CD4-positive, alpha-beta T cell treated with Interferon gamma for 1 hour (primary cell): ENCODE measurements at regions not wholly inside any gene's neighbourhood (a gene's known extent, or its start where the extent isn't known, plus 50 kb on each side); places are given as distances from the start of the nearest gene placed in this dataset.
A peak's percentile ranks its signal among the peaks of the same experiment; 100 is the strongest.
"Not testable (repeated sequence)": the region's sequence is repeated elsewhere in the genome, so short reads cannot be mapped to it uniquely, and the experiment has no call there.

ENCODE experiments used
- DNase-seq: peaks from one replicate; pipeline ENCODE4 v3.0.0-alpha.2; 2020

DNA sequence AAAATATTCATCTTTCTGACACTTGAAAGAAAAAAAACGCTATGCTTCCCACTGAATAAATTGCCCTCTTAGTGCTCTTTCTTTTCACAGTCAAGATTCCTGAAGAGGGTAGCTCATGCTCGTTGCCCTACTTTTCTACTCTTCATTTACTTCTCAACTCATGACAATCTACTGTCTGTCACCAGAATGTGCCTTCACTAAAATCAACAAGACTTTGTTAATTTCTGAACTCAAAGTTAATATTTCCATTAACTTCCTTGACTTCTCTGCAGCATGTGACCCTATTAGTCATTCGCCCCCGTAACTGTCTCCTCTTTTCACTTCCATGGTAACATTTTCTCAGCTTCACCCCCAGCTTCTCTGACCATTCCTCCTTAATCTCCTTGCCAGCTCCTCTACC is 98.9 kb upstream of the MAPRE2 start:
- DNase-seq = no peak

DNA sequence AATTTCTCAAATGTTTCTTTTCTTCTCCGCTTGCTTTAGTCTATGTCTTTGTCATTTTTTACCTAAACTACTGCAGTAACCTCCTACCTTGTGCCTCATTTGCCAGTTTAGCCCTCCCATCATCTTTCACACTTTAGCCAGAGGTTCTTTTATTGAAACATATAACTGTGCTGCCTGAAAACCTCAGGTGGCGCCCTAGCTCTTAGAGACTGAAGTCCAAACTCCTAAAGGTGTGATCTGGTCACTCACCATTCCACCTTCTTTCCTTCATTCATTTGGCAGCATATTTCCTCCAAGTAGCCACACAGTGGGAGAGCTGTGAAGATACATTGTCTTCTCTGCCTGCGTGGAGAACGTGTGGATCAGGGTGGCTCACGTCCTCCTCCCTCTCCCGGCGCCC is 98.2 kb upstream of the MAPRE2 start:
- DNase-seq = no peak

DNA sequence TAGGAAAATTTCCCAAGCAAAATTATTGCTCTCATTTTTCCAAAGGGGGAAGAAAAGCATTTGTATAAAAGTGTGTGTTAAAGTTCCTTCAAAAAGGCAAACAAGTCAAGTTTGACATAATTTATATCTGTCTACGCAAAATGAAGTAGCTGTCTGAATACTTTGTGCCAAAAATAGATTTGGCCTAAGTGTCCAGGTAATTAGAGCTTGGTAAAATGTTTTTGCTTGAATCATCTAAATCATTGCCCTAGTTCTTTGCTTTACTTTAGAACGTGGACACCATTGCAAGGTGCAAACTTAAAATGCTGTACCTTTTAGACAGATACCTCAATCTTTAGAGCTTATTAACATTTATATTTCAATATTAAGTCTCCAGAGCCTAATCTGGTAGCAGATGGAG is 97.6 kb upstream of the MAPRE2 start:
- no peak for DNase-seq

DNA sequence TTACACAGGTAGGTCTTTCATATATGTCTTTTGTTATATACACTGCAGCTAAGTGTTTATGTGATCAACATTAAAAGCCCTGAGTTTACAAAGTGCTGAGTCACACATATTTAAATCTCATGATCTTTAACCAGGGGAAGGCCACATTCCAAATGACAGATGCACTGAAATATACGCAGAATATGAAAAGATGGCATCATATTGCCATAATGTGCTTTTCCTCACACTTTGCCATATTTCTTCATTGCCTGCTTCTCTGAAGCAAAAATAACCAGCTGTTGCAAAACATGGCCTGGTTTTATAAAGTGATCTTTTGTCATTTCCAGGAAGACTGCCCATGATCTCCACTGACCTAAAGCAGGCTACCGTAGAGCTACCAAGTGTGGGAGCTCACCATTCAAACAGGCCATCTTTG is 93.5 kb upstream of the MAPRE2 start:
- DNase-seq = no peak

DNA sequence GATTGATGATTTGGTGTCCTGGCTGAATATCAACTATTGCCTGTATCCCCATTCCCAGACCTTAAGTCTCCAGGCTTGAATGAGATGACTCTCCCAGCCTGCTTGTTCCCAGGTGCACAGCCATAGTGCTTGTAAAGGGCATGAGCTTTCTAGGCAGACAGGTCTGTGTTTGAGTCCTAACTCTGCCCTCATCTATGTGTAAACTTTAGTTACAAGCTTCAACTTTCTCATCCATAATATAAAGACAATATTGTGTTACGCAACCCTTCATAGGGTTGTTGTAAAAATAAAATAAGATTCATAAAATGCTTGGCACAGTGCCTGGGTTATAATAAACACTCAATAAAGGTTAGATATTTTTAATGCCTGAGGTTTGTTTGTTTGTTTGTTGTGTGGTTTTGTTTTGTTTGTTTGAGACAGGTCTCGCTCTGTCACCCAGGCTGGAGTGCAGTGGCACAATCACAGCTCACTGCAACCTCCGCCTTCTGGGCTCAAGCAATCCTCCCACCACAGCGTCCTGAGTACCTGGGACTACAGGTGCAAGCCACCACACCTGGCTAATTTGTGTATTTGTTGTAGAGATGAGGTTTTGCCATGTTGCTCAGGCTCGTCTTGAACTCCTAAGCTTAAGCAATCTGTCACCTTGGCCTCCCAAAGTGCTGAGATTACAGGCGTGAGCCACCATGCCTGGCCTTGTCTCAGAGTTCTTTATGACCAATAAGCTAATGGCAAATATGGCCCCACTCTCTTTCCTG is 89.4 kb upstream of the MAPRE2 start:
- no peak for DNase-seq

DNA sequence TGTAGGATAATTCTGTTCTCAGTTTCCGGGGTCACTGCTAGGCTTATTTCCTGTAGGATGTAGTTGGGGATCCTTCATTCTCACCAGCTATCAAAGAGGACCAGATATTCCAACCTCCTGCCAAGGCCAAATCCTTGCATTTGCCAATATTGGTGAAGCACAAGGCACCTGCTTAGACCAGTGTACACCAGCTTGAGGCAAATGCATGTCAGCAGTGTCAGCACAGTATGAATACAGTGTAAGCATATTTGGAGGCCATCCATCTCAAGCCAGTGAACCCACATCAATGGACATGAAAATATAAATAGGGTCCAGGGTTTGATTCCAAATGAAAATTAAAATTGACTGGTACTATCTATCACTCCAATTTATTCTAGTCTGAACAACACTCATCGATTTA is 88.0 kb upstream of the MAPRE2 start:
- DNase-seq = no peak

DNA sequence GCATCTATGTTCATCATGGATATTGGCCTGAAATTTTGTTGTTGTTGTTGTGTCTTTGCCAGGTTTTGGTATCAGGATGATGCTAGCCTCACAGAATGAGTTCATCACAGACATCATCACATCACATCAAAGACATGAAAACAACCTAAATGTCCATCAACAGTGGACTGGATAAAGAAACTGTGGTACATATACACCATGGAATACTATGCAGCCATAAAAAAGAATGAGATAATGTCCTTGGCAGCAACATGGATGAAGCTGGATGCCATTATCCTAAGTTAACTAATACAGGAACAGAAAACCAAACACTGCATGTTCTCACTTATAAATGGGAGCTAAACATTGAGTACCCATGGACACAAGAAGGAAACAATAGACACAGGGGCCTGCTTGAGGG is 85.7 kb upstream of the MAPRE2 start:
- not testable (repeated sequence) for DNase-seq

DNA sequence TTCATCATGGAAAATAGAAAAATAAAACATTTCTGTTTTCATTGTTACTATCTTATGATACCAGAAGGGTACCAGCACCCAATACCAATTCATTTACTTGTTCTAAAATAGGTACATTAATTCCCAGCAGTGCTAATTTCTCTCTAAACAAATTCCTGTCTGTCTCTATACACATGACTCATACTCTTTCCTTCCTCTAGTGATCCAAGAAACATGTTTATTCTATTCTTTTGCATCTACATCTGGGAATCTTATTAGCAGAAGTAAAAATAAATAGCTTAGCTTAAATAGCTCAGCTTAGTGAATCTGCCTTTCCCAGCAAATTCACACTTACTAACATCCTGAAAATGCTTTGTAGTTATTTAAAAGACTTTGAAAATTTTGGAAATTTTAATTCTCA is 84.5 kb upstream of the MAPRE2 start:
- no peak for DNase-seq

DNA sequence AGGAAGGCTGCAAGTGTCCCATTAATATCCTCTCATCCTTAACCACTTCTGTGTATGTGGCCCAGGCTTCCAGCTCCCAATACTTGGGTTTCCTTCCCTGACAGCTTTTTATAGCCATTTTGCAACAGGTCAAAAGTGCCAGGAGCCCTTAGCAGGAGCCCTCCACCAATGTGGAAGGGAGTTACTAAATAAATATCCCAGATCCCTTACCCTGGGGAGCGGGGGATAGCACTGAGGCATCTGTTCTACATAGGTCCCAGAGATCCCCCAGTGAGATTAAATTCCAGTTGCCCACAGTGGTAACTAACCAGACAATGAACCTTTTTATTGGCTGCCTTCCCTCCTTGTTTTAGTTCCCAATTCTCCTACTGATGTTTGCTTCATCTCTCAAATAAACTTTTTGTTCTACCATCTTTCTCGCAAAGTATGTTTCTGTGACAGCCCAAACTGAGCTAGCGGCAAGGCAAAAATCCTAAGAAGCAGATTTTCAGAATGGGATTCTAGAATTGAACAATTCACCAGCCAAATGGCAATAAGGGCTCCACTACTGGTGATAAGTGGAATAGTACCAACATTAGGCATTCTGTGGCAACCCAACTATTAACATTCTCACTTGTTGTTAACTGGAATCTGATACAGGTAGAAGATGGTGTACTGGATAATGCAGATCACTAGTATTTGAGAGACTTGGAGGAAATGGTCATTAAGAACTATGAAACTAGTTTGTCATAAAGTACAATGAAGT is 83.9 kb upstream of the MAPRE2 start:
- no peak for DNase-seq

DNA sequence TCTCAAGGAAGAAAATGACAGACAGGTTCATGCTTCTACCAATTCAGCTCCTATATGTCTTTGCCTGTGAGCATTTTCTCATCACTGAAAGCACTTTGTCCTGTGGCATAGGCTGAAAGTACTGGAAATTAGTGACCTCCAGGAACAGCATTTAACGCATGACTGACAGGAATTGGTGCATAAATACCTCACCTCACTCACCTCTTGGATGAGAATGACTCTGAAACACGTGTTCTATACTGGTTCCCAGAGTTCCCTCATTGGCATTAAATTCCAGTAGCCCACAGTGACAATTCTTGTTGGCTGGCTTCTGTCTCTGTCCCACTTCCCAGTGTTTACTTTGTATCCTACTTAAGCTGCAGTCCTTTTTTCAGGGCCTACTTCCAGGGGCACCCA is 83.4 kb upstream of the MAPRE2 start:
- no peak for DNase-seq

DNA sequence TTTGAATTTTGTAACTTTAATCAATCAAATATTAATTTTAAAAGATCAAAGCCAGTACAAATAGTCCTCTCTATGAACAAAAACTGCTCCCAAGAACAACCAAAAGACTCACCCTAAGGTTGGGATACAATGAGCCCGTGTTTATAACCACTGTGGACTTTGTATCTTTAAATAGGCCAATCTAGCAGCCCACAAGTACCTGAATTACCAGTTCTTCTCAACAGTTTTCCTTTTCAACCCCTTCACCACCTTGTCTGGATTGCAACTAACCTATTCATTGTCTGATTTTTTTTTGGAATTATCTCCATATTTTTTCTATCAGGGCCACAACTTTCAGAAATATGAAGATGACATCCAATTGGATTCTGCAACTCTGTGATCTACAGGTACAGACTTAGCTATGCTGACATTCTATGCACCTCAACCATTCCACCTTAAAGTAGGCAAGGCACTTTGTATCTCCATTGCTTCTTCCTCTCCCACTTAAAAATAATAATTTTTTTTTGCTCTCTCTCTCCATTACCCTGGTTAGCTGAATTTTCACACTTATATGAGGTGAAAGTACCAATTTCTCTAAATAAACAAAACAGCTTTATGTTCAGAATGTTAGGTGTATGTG is 81.9 kb upstream of the MAPRE2 start:
- no peak for DNase-seq

DNA sequence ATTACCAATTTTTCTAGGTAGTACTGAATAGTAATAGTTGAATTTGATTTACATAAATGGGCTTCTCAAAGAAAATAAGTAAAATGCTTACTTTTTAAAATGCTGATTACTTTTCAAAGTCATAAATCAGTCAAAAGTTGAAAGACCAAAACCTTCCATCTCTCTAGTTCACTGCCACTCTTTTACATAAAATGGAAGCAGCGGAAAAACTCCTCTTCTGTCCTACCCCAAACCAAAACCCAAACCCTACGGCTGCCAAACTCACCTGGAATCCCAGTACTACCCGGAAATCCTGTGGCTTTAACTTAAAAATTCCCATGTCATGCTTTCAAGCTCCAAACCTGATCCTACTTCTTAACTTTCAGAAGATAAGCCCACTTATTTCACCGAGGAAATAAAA is 81.2 kb upstream of the MAPRE2 start:
- DNase-seq = no peak

DNA sequence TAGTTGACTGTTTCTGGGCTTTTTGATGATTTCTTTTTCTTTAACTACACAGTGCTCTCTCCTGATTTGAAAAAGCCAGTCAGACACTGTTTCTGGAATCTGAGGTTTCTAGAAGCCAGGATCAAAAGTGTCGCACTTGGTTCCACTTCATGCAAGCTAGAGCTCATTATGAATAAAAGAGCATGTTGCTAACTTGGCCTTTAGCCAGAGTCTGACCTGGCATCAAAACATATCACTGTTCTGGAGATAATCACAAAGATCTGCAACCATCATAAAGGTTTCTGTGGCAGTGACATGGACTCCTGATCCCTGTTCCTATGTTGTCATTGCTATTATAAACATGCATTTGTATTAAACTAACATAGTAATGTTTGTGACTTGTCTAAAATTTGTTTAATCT is 76.1 kb upstream of the MAPRE2 start:
- DNase-seq = no peak

DNA sequence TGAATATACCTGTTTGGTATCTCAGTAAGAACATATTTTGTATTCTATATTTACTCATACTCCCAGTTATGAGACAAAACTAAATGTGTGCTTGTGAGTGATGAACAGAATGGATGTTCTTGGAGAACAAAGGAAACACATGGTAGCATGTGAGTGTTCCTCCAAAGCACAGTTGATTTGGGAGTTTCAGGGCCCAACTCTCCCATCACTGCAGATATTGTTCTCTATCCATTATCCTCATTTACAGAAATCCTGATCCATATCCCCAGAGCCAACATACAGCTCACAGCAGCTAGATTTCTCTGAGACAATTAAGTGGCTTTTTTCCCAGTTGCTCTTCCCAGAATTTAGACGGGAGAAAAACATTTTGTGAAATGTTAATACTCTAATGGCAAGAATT is 75.6 kb upstream of the MAPRE2 start:
- no peak for DNase-seq

DNA sequence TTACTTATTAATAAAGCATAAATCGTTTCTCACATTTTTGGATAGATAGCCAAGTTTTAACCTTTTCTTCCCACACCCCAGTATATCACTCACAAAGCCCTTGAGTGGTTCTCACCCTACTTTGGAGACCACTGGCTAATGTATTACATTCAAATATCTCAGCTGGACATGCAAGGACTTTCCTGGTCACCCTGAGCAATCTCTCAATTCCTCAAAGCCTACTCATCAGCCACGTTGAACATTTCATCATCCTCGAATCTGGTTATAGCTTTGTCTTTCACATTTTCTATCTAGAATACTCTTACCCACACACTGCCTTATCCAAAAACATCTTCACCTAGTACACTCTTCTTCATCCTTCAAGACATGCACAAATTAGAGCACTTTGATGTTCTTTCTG is 71.1 kb upstream of the MAPRE2 start:
- no peak for DNase-seq

DNA sequence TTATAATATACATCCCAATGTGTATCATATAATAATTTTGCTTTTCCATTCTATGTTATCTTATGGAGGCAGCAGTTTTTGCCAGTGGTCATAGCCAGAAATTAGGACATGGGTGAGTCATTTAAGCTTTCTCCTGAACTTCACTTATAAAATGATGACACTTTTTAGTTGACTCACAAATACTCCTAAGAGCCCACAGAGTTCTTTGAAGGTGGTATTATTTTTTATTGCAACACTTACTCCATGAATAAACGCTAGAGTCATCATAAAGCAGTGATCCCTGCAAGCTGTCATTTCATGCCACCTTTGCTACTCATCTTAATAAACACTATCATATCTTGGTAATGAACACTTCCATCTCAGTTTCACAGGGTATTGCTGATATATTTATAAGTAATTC is 69.9 kb upstream of the MAPRE2 start:
- no peak for DNase-seq

DNA sequence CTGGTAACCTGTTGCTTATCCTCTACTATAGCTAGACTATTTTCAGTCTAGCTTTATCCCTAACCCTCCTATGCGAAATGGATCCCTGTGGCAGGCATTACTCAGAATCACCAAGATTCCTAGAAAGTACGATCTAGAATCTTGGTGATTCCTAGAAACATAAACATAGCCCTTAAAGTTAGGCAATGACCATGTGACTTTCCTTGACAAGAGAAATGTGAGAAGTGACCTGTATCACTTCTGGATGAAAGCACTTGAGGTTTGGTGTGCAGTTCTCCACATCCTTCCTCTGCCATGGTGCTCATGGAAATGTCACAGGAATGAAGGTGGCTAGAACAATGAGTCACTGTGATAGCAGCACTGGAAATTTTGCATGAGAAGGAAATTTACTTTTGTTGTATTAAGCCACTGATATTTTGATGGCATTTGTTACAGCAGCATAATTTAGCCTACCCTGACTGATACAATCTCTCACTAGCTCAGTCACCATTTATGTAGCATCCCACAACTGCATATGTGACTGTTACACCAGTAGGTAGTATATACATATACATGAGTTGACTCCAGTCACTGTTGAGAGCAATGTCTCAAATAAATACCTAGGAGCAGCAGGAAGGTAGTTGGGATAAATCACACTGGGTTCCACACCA is 68.3 kb upstream of the MAPRE2 start:
- DNase-seq = no peak

DNA sequence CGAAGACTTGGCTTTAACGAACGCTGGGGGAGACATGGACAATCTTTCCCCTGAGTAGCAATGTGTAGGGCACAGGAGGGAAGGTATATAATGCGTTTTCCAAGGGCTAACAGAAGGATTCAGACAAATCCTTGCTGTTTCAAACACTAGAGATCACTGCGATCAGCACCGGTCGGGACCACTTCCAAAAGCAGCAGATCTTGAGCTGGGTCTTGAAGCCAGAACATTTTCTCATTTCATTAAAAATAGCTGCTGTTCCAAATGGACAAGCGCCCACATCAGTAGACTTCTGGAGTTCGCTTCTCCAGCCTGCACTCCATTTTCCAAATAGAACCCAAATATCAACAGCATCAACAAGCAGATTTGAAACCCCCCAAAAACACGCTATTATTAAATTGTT is 65.1 kb upstream of the MAPRE2 start:
- DNase-seq = no peak

DNA sequence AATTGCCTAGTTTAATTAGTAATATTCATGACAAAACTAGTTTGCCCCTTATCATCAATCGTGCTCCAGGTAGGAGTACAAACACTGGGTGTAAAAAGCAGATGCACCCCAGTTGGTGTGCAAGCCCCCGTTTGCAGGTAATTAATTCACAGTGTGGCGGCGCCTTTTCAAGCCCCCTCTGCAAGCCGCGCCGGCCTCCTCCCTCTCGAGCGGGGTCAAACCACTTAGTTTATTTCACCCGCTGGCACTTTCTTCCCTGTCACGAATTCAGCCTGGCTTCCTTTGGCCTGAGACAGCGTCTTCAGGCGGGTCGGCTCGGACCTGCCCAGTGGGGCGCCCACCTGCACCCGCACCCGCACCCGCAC is 64.7 kb upstream of the MAPRE2 start:
- DNase-seq = no peak

DNA sequence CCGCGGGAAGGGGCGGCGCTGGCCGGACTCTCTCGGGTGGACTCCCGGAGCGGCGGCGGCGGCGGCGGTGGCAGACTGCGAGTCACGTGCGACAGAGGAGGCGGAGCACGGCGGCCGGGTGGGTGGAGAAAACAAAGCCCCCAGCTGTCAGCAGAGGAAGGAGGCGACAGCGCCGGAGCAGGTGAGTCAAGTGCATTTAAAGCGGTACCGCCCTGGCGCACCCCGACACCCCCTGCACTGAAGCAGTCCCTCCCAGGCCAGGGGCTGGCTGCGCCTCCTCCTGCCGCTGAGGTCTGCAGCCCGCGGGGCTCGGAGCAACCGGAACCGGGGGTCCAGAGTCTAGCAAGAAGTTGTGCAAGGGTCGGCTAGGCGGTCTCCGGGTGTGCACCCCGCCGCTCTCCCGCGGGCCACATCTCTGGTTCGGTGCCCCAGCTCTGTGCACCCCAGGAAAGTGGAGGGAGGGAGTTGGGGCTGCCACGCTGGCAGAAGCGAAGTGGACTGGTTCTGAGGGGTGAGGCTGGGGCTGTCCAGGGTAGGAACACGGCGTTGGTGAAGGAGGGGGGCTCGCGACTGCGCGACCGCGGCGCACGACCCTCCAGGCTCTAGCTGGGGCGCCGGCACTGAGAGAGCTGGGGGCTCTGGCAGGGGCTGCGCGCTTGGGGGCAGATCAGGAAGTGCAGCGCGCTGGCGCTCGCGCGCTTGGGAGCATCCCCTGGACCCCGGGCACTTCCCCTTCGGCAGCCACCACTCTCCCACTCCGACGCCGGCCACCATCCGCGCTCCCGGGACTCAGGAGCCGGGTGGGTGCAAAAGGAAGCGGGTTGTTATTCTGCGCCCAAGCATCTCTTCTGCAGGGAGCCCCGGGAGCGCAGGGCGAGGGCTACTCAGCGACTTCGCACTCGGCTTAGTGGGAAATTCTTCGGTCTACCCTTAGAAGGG is 64.0 kb upstream of the MAPRE2 start:
- peak; percentile 70 for DNase-seq

DNA sequence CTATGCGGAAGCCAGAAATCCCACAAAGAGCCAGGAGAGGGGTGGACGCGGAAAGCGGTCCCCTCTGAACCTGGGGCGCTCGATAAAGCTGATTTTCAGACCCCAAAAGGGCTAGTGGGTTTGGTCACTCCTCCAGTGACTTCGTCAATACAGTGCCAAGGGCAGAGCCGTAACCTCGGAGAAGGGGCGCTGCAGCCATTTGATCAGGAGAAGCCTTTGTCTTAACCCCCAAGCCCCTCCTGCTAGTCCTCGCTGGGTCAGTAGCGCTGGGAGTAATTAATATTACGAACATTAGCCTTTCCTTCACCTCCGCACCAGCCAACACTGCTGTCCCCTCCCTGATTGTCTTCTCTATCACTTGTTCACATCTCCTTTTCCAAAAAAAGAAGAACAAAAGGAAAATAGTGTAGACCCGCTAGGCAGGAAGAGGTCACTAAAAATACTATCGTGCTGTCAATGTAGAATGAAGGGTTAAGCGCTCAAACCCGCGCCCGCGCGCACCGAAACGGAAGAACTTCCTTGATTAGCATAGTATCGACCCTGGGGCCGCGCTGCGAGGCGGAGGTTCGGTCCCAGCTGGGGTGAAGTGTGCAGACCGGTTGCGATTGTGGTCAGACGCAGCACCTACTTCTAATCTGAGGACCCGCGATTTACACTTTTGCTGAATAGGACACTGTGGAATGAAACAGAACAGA is 63.2 kb upstream of the MAPRE2 start:
- DNase-seq = peak; percentile 13

DNA sequence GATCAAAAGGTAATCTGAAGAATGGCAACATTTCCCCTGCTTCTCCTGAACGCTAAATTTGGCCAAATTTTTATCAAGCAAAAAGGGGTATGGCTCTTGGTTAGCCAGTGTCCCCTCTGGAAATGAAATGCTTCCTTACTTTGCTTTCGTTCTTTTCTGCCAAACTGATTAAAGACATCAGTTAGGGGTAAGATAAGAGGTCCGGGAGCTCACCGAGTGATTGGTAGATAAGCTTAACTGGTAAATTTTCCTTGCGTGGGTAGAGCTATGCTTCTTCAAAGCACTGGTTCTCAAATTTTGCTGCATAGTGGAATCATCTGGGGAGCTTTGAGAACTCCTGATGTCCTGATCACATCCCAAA is 62.7 kb upstream of the MAPRE2 start:
- no peak for DNase-seq
